H4 (cell line): ENCODE measurements at regions not wholly inside any gene's neighbourhood (a gene's known extent, or its start where the extent isn't known, plus 50 kb on each side); places are given as distances from the start of the nearest gene placed in this dataset.

Source experiments
- DNase-seq: peaks from one replicate; pipeline ENCODE4 v3.0.0-alpha.2; 2015; ENCODE audit warnings: low spot score

GRCh38 chr11:104529906-104530305 lies 366.0 kb upstream of the PDGFD start:
- no peak for DNase-seq

DNA sequence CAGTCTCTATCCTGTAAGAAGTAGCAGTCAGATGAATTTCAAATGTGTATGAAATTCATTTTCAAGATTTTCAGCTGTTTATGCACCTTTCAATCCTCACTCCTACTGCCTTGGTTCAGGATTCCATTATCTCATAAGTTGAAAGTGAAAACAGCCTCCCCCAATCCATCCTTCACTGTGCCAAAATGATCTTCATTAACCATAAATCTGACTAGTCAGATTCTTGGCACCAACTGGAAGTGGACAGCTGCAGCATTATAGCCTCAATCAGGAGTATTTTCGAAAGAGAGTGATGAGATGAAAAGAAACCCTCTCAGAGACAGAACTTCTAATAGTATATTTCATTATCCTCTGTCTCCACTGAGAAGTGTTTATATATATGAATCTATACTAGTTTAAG lies 365.3 kb upstream of the PDGFD start:
- DNase-seq: no peak

GRCh38 chr11:104526006-104526405 lies 362.1 kb upstream of the PDGFD start:
- DNase-seq: no peak

DNA sequence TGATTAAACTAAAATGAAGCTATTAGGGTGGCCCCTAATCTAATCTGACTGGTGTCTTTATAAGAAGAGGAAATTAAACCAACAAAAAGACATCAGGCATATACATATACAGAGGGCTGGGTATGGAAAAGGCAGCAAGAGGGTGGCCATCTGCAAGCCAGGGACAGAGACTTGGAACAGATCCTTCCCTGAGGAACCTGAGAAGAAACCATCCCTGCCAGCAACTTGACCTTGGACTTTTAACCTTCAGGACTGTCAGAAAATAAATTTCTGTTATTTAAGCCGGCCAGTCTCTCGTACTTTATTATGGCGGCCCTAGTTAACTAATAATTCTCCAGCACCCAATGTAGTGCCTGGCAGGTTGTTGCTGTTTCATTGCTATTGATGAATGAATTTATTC lies 361.5 kb upstream of the PDGFD start:
- no peak for DNase-seq

DNA sequence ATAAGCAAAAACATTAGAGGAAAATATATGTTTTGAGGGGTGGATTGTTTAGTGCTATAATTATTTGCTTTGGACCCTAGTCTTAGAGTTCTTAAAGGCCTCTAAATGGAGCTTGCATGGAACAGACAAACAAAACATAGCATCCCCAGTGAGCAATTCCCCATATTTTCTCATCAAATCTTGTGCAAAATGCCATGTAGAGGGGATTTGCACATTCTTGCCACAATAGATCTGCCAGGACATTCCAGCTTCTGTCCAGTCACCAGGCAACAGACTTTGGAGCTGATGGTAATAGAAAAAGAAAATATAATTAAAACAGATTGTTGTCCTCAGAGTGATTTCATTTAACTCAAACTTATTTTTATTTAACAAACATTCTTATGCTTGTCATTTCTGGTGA lies 360.3 kb upstream of the PDGFD start:
- DNase-seq: no peak

DNA sequence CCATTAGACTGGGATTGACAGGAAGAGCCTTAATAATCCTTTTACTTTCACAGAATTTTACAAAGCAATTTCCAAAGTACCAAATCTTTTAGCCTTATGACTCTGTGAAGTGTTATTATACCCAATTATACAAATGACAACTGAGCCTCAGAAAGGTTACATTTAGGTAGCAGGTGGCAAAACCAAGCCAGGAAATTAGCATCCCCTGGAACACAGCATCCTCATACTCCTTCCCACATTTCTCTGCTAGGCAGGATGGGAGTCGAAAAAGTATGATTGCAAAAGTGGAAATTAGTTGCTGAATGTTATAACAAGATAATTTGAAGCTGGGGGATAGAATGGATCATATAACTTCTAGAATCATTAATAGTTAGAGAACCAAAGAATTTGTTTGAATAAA lies 359.7 kb upstream of the PDGFD start:
- DNase-seq: no peak

DNA sequence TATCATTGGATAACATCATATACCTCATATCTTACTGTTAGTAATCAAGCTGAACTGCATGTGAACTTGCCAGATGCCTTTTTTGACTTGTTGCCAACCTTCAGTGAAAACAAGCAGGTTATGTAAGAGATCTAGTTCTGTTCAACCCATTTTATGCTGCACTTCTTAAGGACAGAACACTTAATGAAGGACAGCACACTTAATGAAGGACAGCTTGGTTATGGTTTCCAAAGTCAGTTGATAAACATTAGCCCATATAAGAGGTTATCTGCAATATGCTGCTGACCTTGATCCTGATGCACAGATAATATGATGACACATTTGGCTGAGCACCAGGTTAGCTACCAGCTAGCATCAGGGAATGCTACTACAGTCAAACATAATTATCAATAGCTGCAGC lies 358.7 kb upstream of the PDGFD start:
- DNase-seq: no peak

- no peak for DNase-seq
These were observed 358.2 kb upstream of the PDGFD start for GRCh38 chr11:104522123-104522522.

GRCh38 chr11:104510169-104510568 lies 346.2 kb upstream of the PDGFD start:
- DNase-seq: no peak

- no peak for DNase-seq
These were observed 326.2 kb upstream of the PDGFD start for GRCh38 chr11:104490182-104490581.

DNA sequence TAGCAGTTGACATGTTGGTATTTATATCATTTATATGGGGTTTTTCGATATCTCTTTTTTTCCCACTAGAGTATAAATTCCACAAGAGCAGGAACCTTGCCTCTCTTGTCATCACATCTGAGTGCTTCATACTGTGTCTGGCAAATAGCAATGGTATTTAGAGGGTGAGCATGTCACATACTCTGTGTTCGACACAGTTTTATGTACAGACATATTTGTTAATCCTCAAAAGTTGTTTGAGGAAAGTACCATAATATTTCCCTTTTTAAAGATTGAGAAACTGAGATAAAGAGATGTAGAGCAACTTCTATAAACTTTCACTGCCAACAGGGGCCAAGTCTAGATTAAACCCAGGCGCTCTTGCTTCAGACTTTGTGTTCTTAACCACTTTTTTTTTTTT lies 324.6 kb upstream of the PDGFD start:
- no peak for DNase-seq

DNA sequence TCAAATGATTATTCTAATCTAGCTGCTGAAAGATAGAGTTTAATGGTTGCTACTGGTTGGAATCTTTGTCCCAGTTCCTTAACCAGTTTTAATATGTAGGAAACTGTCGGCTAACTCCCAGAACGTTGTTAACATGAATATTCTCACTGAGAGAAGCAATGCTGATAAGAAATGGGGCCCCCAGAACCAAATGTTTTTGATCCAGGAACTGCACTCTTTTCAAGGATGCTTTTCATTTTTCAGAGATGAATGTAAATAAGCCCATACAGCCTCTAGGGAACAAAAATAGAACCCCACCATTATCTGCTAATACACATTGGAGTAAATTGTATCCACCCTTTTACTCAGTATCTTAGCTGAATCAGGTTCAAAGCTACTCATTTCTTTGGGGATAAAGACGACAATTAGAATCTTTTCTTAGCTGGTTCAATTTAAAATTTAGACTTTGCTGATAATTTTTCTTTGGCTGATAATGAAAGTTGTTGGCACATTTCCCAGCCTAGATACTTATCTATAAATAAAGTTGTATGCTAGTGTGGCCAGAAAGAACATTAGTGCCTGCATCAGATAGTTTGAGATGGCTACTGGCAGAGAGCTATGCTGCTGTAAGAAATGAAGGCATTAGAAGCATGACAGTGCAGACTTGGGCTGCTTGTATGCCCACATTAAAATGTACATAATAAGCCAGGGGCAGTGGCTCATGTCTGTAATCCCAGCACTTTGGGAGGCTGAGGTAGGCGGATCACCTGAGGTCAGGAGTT lies 323.3 kb upstream of the PDGFD start:
- no peak for DNase-seq

- DNase-seq: no peak
These were observed 321.0 kb upstream of the PDGFD start for GRCh38 chr11:104484804-104485554.

GRCh38 chr11:104476898-104477297 lies 313.0 kb upstream of the PDGFD start:
- no peak for DNase-seq

GRCh38 chr11:104476454-104476853 lies 312.5 kb upstream of the PDGFD start:
- DNase-seq: no peak

- no peak for DNase-seq
These were observed 303.5 kb upstream of the PDGFD start for GRCh38 chr11:104467404-104467803.

GRCh38 chr11:104465321-104465720 lies 301.4 kb upstream of the PDGFD start:
- no peak for DNase-seq

- DNase-seq: no peak
These were observed 300.7 kb upstream of the PDGFD start for GRCh38 chr11:104464691-104465090.

GRCh38 chr11:104462341-104462740 lies 298.4 kb upstream of the PDGFD start:
- no peak for DNase-seq

GRCh38 chr11:104451197-104451893 lies 287.4 kb upstream of the PDGFD start:
- DNase-seq: no peak

- DNase-seq: no peak
These were observed 279.4 kb upstream of the PDGFD start for GRCh38 chr11:104443387-104443786.

- DNase-seq: no peak
These were observed 278.4 kb upstream of the PDGFD start for GRCh38 chr11:104442321-104442720.

DNA sequence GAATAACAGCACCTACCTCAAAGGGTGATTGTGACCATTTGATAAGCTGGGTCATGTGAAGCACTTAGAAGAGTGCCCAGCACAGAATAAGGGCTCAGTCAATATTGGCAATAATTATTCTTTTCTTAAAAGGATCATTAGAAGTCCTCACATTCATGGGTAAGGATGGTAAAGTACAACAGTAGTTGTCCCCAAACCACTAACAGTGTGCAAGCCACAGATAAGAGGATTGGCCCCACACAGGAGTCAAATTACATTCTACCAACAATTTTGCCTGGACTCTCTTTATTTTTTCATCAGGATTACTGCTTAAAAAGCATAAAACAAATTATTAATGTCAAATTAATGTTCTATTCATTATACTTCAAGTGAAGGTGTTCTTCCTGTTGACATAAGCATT lies 271.5 kb upstream of the PDGFD start:
- no peak for DNase-seq
